22Rv1 (cell line): ENCODE measurements at regions not wholly inside any gene's neighbourhood (a gene's known extent, or its start where the extent isn't known, plus 50 kb on each side); places are given as distances from the start of the nearest gene placed in this dataset.

ENCODE experiments used
- CTCF ChIP-seq: fragments of 450-650 bp; IDR thresholded peaks from 2 replicates; pipeline ENCODE4 v1.5.1; 2017; ENCODE audit warnings: mild to moderate bottlenecking
- ZFX ChIP-seq: fragments of 450-650 bp; IDR thresholded peaks from 2 replicates; pipeline ENCODE4 v1.6.1; 2017; ENCODE audit warnings: antibody characterized with exemption, borderline replicate concordance

GRCh38 chr14:26394150-26394810 lies 203.6 kb downstream of the NOVA1 start:
- peak; percentile 62 for TF ChIP-seq CTCF
- no peak for TF ChIP-seq ZFX
